Stimulated activated CD8-positive, alpha-beta memory T cell treated with anti-CD3 and anti-CD28 coated beads, Interleukin-15, amount 100 ng/mL, for 48 hours (primary cell): ENCODE measurements at regions not wholly inside any gene's neighbourhood (a gene's known extent, or its start where the extent isn't known, plus 50 kb on each side); places are given as distances from the start of the nearest gene placed in this dataset.
A peak's percentile ranks its signal among the peaks of the same experiment; 100 is the strongest.

Experiments used
- DNase-seq, 2 donors: peaks; one replicate each; pipeline ENCODE4 v3.0.0-alpha.2; 2020; ENCODE audit warnings: low read depth in 2 of 2

DNA sequence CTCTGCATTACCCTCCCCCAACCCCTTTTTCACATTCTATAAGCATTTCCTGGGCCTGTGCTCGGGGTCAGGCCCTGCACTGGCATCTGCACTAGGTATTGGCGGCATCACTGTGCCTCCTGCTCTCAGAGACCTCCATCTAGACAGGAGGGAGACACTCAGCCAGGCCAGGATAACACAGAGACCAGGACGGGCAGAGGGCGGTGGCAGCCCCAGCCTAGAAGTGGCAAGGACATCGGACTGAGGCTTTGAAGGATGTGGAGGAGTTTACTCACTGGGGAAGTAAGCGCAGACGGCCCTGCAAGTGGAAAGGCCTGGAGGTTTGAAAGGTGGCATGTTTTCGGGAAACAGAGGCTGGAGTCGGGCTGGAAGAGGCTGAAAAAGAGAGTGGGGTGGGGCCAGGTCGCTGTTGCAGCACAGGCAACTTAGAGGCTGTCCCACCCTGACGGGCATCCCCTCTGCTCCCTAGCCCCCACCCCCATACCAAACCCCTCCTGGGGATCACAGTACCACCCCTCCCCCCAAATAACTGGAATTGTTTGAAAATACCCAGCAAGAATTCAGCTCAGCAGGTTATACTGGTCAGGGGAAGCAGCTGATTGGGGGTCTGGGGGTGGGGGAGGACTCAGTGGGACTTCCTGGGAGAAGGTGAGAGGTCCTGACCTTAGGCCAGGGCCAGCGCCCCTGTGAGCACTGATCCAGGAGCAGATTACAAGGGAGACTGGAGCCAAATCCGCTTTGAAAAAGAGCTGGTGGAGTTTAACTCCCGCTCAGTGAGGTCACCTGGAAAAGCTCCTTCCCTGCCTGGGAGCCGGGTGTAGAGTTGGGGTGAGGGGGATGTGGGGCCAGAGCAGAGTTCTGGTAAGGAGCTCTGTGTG, 121.8 kb upstream of the WNT4 start:
- DNase-seq = no peak

DNA sequence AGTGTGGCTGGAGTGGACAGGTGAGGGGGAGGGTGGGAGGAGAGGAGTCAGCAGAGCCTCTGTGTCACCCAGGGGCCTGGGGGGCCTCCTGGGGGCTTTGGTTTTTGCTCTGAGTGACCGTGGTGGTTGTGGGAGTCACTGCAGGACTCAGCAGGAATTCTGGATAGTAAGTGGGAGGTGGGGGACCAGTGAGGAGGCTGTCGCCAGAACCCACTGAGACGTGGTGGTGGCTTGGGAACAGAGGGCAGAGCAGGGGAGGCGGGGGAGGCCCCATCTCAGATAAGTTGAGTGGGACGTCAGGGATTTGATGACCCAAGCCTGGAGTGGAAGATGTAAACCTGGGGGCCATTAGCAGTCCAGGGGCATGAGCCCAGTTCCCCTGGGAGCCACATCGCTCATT, 123.2 kb upstream of the WNT4 start:
- no peak for DNase-seq

DNA sequence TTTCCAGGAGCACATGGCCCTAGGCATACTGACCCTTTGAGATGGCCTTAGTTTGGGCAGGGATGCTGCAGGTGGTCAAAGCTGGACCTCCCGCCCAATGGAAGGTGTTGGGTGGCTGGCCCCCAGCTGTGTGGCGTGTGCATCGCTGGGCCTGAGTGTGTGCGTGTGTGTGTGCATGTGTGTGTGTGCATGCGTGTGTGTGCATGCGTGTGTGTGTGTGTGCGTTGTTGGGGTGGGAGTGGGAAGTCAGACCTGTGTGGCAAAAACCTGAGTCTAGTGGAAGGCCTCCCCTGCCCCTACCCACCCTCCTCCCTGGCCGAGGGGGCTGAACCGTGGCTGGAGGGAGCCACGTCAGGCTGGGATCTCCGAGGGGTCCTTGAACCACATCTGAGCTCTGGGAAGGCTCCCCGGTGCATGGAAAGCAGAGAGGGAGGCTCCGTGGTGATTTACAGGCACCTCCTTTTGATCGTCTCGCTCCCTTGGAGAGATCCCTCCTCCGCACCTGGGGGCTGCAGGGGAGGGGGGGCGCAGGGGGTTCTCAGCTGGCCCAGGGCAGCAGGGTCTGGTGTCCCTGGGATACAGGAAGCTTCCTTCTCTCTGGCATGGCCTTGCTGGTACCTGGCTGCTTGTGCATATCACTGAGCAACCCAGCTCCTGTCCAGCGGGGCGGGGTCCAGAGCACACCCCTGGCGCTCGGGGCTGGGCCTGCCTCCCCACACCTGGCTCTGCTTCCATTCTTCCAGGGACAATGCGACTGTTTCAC, 124.7 kb upstream of the WNT4 start:
- no peak for DNase-seq

DNA sequence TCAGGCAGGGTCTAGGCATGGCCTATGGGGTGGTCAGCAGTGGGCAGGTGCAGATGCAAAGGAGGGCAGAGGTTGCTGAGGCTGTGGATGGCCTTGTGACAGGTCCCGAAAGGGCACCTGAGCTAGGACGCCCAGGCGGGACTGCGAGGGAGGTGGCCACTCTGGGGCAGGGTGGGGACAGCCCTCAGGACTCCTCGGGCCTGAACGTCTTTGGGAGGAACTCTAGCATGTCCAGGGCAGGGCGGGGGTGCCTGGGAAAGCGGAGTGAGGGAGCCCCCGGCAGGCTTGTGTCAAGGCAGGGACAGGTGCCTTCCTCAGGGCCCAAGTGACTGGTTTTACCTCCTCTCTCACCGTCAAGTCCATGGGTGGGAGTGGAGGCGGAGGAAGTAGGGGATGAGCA, 125.4 kb upstream of the WNT4 start:
- DNase-seq = no peak

DNA sequence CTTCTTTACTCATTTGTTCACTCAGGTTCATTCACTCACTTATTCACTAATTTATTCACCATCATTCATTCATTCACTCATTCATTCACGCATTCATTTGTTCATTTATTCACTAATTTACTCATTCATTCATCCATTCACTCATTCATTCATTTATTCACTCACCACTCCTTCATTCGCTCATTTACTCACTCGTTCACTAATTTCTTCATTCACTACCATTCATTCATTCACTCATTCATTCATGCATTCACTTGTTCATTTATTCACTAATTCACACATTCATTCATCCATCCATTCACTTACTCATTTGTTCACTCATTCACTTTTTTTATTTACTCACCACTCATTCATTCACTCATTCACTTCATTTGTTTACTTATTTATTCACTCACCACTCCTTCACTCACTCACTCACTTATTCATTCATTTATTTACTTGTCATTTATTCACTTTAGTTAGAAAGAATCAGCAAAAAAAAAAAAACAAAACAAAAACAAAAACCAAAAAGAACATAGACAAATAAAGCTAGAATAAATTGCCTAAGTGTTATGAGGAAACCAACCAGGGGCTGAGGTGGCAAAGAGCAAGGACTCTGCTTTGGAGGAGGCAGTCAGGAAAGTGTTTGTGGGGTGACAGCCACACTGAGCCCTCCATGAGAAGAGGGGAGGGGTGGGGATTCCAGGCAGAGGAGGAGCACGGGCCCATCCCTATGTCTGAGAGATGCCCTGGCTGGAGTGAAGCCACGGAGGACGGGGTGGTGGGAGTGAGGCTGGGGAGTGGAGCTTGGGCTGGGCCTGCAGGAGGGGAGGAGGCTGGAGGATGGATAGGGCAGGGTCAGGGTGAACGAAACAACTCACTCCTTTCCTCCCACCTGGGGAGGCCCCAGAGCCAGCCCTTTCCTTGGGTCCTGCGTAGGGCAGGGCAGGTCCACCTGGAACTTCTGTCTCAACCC, 129.2 kb upstream of the WNT4 start:
- no peak for DNase-seq

DNA sequence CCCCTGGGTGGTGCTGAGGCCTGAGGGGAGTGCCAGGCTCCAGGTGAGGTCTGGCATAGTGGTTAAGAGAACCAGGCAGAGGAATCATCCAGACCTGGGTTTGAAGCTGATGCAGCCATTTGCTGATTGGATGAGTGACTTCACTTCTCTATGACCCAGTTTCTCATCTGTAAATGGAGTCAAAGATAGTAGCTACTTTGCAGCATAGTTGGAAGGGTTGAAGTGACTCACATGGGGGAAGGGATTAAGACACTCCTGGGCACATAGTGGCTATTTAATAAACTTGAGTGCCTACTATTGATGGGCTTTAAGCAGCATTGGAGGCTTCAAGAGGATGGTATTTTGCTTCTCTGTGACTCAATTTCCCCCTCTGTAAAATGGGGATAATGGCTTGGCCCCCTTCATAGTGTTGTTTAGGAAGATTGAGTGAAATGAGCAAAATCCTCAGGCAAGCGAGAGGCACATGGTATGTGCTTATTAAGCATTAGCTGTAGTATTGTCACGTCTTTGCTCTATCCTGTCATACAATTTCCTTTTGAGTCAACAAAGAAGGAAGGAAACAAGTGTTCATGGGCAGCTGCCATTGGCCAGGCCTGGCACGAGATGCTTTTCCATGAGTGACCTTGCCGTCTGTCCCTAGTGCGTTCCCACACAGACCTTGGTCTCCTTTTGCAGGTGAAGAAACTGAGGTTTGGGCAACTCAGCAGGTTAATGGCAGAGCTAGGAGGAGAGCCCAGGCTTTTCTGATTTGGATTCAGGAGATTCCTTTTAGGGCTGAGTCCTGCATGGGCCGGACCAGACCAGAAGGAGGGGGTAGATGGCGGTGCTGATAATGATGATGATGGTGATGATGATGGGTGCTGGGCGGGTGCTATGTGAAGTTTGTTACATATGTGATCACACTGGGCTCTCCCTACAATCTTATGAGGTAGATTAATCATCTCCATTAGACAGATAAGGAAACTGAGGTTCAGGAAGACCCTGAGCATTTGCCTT, 131.1 kb upstream of the WNT4 start:
- no peak for DNase-seq

DNA sequence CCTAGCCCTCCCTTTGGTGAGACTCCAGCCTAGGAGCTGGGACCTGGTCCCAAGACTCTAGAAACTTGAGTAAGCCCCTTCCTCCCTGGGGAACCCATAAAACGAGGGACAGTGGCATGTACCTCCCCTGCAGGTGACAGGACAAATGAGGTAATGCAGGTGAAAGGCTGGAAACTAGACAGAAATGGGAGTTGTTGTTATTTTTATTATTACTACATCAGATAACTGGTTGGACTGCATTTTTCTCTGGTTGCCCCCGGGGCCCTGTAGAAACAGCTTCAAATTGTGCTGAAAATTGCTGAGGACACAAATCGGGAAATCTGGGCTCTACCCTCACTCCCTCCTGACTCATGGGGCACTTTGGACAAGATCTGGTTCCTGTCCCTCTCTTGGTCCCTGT, 132.3 kb upstream of the WNT4 start:
- DNase-seq = no peak

DNA sequence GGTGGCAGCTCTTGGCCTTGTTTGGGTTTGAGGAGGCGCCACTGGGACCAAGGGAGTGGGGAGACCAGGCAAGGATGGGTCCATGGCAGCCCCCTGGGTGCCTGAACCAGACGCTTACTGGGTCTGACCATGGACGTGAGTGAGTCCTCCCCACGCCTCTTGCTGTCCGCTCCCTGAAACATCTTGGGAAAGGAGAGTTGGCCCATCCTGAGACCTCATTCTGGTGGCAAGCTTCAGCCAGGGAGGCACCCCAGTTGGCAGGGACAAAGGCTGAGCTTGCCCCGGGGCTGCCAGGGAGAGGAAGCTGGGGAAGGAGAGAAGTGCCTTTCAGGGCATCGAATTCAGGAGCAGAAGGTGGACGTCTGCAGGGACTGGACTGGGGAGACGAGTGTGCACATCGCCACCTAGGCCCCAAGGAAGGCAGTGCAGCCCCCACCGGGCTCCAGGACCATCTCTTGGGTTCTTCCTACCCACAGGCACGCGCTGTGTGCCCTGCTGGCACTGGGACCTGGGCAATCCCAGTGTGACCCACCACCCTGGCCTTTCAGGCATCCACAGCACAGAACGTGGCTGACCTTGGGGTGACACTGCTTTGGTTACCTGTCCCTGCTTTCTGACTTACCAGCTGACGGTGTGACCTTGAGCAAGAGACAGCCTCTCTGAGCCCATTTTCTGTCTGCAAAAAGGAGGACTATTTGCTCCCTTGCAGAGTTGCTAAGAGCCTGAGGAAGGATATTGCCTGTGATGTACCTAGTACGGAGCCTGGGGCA, 132.9 kb upstream of the WNT4 start:
- DNase-seq = peak; percentile 28 to 30

DNA sequence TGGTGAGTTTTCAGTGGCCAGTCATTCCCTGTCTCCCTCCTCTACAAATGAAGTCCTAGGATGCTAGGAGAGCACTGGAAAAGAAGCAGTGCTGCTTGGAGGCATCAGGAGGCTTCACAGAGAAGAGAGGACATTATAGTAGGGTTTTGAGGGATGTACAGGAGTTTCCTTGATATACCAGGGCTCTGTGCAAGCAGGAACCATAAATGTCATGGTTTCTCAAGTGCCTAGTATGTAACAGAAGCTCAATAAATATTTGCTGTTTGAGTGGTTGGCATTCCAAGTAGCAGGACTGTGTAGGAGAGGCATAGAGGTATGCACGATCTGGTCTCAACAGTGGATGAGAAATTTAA, 133.5 kb upstream of the WNT4 start:
- no peak for DNase-seq

DNA sequence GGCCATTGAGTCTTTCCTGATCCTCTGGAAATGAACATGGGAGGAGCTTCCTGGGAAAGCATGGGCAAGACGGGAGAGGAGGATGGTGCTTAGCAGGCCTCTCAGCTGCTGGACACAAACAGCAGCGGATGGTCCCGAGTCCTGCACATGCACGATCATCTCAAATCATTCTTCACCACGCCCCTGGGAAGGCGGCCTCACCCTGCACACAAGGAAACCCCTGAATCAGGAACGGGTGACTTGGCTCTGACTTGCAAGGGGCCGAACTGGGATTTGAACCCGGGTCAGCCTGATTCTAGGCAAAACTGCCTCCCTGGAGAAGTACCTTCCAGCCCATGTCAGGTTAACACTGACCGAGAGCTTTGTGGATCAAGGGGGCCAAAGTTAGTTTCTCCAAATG, 134.8 kb upstream of the WNT4 start:
- no peak for DNase-seq

DNA sequence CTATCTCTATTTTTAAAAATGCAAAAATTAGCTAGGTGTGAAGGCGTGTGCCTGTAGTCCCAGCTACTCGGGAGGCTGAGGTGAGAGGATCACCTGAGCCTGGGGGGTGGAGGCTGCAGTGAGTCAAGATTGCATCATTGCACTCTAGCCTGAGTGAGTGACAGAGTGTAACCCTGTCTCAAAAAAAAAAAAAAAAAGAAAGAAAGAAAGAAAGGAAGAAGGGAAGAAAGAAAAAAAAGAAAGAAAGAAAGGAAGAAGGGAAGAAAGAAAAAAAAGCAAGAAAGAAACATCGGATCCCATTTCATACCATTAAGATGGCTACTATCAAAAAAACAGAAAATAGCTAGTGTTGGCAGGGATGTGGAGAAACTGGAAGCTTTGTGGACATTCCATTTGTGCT, 136.8 kb upstream of the WNT4 start:
- DNase-seq = no peak

DNA sequence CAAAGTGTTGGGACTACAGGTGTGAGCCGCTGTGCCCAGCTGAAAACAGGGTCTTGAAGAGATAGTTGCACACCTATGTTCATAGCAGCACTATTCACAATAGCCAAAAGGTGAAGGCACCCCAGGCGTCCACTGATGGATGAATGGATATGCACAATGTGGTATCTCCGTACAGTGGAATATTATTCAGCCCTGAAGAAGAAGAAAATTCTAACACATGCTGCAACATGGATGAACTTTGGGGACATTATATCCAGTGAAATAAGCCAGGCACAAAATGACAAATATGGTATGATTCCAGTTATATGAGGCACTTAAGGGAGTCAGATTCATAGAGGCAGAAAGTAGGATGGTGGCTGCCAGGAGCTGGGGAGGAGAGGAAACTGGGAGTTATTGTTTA, 137.6 kb upstream of the WNT4 start:
- DNase-seq = no peak

DNA sequence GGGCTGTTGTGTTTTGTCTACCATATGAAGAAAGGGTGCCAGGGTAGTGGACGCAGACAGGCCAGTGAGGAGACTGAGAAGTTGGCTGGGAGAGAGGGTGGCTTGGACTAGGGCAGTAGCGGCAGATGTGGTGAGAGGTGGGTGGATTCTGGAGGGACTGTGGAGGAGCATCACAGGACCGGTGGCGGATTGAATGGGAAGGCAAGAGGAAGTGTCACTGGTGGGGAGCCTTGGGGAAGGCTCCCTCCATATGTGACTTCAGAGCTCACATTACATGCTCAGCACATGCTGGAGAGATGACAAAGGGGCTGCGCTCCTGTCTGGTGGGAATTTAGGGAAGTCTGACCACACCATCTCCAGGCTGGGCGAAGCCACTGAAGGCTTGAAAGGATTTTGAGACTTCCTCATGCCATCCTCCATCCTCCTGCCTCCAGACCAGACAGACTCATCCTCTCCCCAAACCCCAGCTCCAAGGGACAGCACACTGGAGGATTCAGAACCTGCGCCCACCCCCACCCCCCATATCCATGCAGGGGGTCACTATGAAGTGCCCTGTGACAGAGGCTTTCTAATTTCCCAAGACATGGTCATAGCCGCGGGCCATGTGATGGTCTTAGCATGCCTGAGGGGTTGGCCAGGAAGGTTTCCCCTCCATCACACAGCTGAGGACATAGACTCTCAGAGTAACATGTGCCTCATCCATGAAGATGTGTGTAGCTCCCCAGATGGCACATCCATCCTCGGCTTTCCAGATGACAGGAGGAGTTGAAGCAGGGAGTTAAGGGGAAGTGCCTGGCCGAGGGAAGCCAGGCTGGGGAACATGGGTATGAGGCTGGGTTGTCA, 138.8 kb upstream of the WNT4 start:
- no peak for DNase-seq

DNA sequence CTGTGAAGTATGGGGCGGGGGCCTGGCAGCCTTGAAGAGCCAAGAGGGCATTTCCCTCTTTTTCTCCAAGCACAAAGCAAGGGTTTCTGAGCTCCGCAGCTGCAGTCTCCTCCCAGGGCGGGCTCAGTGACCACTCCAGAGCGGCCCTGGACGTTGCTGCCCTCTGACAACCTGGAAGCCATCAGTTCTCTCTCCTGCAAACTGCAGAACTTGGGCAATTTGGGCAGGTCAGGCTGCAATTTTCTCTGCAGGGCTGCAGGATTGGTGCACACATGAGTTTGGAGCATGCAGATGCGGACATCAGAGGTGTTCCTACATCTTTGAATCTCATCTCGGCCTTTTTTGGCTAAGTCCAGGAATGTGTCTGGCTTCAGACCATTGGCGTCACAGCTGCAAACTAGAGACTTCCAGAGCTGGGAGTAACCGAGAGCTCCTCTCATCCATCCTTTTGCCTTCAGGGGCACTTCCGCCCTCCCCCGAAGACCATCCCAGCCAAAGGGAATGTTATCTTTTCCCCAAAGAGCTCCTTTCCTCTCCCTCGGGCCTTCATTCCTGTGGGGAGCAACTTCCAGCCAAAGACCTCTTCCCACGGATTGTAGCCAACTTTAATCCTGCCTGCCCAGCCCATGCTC, 139.6 kb upstream of the WNT4 start:
- no peak for DNase-seq

DNA sequence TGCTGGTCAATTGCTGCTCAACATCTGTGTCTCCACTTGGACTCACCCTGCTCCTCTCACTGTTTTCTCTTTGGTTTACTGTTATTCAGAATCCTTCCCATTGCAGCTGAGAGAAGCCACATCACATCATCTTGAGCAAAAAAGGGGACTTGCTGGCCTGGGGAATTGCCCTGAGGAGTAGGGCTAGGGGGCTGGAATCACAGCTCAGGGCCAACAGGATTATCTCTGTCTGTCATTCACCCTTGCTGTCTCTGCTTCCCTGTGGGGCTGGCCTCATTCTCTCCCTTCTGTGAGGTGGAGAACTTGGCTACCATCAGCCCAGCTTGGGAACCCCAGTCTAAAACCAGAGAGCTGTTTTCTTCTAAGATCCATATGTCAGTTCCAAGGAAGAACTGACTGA, 140.7 kb upstream of the WNT4 start:
- no peak for DNase-seq

DNA sequence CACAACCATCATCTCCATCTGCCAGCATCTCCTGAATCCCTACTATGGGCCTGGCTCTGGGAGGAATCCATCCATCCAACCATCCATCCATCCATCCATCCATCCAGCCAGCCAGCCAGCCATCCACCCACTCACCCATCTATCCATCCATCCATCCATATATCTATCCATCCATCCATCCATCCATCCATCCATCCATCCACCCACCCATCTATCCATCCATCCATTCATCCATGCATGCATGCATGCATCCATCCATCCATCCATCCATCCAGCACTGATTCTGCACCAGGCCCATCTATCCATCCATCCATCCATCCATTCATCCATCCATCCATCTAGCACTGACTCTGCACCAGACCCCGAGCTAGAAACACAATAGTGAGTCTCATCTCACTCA, 141.3 kb upstream of the WNT4 start:
- no peak for DNase-seq

DNA sequence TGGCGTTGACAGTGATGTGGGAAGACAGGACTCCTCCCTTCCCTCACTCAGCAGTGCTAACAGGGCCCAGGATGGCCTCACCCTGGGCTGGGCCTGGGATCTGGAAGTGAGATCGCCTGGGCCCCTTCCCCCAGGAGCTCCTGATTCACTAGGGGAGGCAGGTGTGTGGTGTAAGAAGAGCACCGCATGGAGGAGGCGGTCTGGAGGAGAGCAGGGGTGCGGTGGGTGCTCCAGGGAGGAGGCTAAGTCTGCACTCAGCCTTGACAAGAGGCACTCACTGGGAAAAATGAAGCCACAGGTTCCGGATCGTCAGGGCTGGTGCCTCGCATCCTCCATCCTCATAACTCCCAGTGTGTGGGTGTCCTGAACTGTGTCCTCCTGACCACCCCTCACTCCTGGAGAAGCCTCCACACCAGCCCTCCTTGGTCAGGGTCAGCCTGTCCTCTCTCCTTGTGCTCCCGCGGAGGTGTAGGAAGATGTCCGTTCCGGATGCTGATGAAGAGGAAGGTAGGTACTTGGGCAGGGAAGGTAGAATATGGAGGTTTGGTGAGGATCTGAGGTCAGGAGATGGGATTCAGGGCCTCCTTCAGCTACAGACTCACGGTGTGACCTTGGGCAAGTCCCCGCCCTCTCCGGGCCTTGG, 142.1 kb upstream of the WNT4 start:
- no peak for DNase-seq
